Fibroblast of lung (primary cell): ENCODE measurements at regions not wholly inside any gene's neighbourhood (a gene's known extent, or its start where the extent isn't known, plus 50 kb on each side); places are given as distances from the start of the nearest gene placed in this dataset.
A peak's percentile ranks its signal among the peaks of the same experiment; 100 is the strongest.

Source experiments
- DNase-seq, 2 donors: peaks; one replicate each; pipeline versions ENCODE4 v3.0.0 to v3.0.0-alpha.2; 2010; ENCODE audit warnings: low read depth in 2 of 2
- H2AFZ ChIP-seq: 2 replicates; pipeline ENCODE4 v1.5.1; 2012; ENCODE audit warnings: low read length, control low read depth, inconsistent platforms
- H3K27ac ChIP-seq: 2 replicates; pipeline ENCODE4 v1.5.1; 2011; ENCODE audit warnings: low read length, control low read depth; ENCODE audit not compliant: insufficient read depth
- H3K27me3 ChIP-seq: 2 replicates; pipeline ENCODE4 v1.5.1; 2011; ENCODE audit warnings: mild to moderate bottlenecking, low read length; ENCODE audit not compliant: control insufficient read depth, insufficient read depth
- H3K36me3 ChIP-seq: 2 replicates; pipeline ENCODE4 v1.5.1; 2011; ENCODE audit warnings: low read length; ENCODE audit not compliant: control insufficient read depth, insufficient read depth
- H3K4me1 ChIP-seq: 2 replicates; pipeline ENCODE4 v1.5.1; 2011; ENCODE audit warnings: low read length; ENCODE audit not compliant: control insufficient read depth, insufficient read depth; ENCODE audit errors: extremely low read depth
- H3K4me2 ChIP-seq: 2 replicates; pipeline ENCODE4 v1.5.1; 2011; ENCODE audit warnings: low read length, control low read depth; ENCODE audit not compliant: insufficient read depth; ENCODE audit errors: extremely low read depth
- H3K4me3 ChIP-seq, 4 experiments: fragments of 200-600 bp in 1 of 4; sonication (generic) in 1 of 4; replicated peaks in 1 of 4; 2 replicates each; pipeline ENCODE4 v1.5.1; 2011 to 2016; ENCODE audit warnings: low read length in 4 of 4, low read depth in 3 of 4, mild to moderate bottlenecking in 3 of 4, control low read depth in 2 of 4, inconsistent platforms in 1 of 4, mixed read lengths in 1 of 4; ENCODE audit not compliant: insufficient read depth in 1 of 4; ENCODE audit errors: control extremely low read depth in 1 of 4
- H3K79me2 ChIP-seq: 2 replicates; pipeline ENCODE4 v1.5.1; 2012; ENCODE audit warnings: mild to moderate bottlenecking, low read length, inconsistent platforms; ENCODE audit not compliant: control insufficient read depth, insufficient read depth
- H3K9ac ChIP-seq: 2 replicates; pipeline ENCODE4 v1.5.1; 2011; ENCODE audit warnings: mild to moderate bottlenecking, low read length, control low read depth; ENCODE audit not compliant: insufficient read depth
- H3K9me3 ChIP-seq: 2 replicates; pipeline ENCODE4 v1.5.1; 2012; ENCODE audit warnings: low read depth, low read length; ENCODE audit not compliant: control insufficient read depth, insufficient read depth
- H4K20me1 ChIP-seq: 2 replicates; pipeline ENCODE4 v1.5.1; 2011; ENCODE audit warnings: low read length; ENCODE audit not compliant: control insufficient read depth, insufficient read depth; ENCODE audit errors: extremely low read depth
- CTCF ChIP-seq, 2 donors: IDR thresholded peaks in 1 of 2; conservative IDR thresholded peaks in 1 of 2; 1 replicate in 1 of 2; 2 replicates in 1 of 2; pipeline ENCODE4 v1.5.1; 2011 to 2012; ENCODE audit warnings: low read length in 2 of 2, control low read depth in 1 of 2, inconsistent platforms in 1 of 2, low read depth in 1 of 2, mild to moderate bottlenecking in 1 of 2
- EZH2 ChIP-seq: IDR thresholded peaks from 2 replicates; pipeline ENCODE4 v1.5.1; 2012; ENCODE audit warnings: low read length, control low read depth, mild to moderate bottlenecking; ENCODE audit errors: missing control alignments

- Histone ChIP-seq H4K20me1 (no peaks in the 10 kb centered on the region), H3K4me3 (no peak overlapping the region), H3K79me2 (no peaks in the 10 kb centered on the region), H3K27me3 (no peaks in the 10 kb centered on the region), H3K9me3 (no peaks in the 10 kb centered on the region), H3K4me2 (no peak overlapping the region), H3K36me3 (no peaks in the 10 kb centered on the region), H3K9ac (no peak overlapping the region), H3K4me1 (no peaks in the 10 kb centered on the region), H3K27ac (no peak overlapping the region), H2AFZ (no peak overlapping the region)
- no peak for DNase-seq
- TF ChIP-seq CTCF (conservative IDR thresholded peaks at IDR 0.05 in 1 of 2, IDR thresholded peaks at IDR 0.05 in 1 of 2; ENCODE audit: low read depth in 1 of 2, low read length in 2 of 2) (no peak), EZH2 (no peak)
Observed at GRCh38 chr7:19062216-19062615, 55.2 kb downstream of the TWIST1 start.

GRCh38 chr7:19061331-19061730 lies 56.1 kb downstream of the TWIST1 start:
- H3K27me3 ChIP-seq = no peaks in the 10 kb centered on the region
- H3K36me3 ChIP-seq = no peaks in the 10 kb centered on the region
- no peak for TF ChIP-seq EZH2
- no peak for TF ChIP-seq CTCF (conservative IDR thresholded peaks at IDR 0.05 in 1 of 2, IDR thresholded peaks at IDR 0.05 in 1 of 2; ENCODE audit: low read depth in 1 of 2, low read length in 2 of 2)
- H4K20me1 ChIP-seq = no peaks in the 10 kb centered on the region
- no peak overlapping the region for H3K4me3 ChIP-seq
- H3K4me2 ChIP-seq = no peak overlapping the region
- no peaks in the 10 kb centered on the region for H3K9me3 ChIP-seq
- no peak overlapping the region for H3K9ac ChIP-seq
- H3K4me1 ChIP-seq = no peaks in the 10 kb centered on the region
- no peak overlapping the region for H2AFZ ChIP-seq
- H3K79me2 ChIP-seq = no peaks in the 10 kb centered on the region
- H3K27ac ChIP-seq = no peak overlapping the region
- peak; percentile 6 to 27 for DNase-seq

GRCh38 chr7:19060761-19061259 lies 56.6 kb downstream of the TWIST1 start:
- H3K4me2 ChIP-seq = no peak overlapping the region
- no peaks in the 10 kb centered on the region for H3K4me1 ChIP-seq
- no peaks in the 10 kb centered on the region for H4K20me1 ChIP-seq
- H3K79me2 ChIP-seq = no peaks in the 10 kb centered on the region
- TF ChIP-seq EZH2 (no peak), CTCF (conservative IDR thresholded peaks at IDR 0.05 in 1 of 2, IDR thresholded peaks at IDR 0.05 in 1 of 2; ENCODE audit: low read depth in 1 of 2, low read length in 2 of 2) (no peak)
- no peaks in the 10 kb centered on the region for H3K27me3 ChIP-seq
- peak; percentile 11 to 42 for DNase-seq
- H3K9ac ChIP-seq = no peak overlapping the region
- no peaks in the 10 kb centered on the region for H3K9me3 ChIP-seq
- H3K4me3 ChIP-seq = no peak overlapping the region
- no peak overlapping the region for H2AFZ ChIP-seq
- no peak overlapping the region for H3K27ac ChIP-seq
- H3K36me3 ChIP-seq = no peaks in the 10 kb centered on the region
